HG03575 (cell line): ENCODE measurements at regions not wholly inside any gene's neighbourhood (a gene's known extent, or its start where the extent isn't known, plus 50 kb on each side); places are given as distances from the start of the nearest gene placed in this dataset.

Experiments used
- ATAC-seq: cut with Tn5 transposase; IDR thresholded peaks from one replicate; pipeline ENCODE4 v1.9.1; 2021; ENCODE audit not compliant: unreplicated experiment, insufficient number of reproducible peaks, low FRiP score; ENCODE audit errors: extremely low read depth

GRCh38 chr15:47542312-47542989 lies 174.9 kb upstream of the SEMA6D start:
- no peak for ATAC-seq

GRCh38 chr15:47548231-47548630 lies 169.1 kb upstream of the SEMA6D start:
- ATAC-seq = no peak

DNA sequence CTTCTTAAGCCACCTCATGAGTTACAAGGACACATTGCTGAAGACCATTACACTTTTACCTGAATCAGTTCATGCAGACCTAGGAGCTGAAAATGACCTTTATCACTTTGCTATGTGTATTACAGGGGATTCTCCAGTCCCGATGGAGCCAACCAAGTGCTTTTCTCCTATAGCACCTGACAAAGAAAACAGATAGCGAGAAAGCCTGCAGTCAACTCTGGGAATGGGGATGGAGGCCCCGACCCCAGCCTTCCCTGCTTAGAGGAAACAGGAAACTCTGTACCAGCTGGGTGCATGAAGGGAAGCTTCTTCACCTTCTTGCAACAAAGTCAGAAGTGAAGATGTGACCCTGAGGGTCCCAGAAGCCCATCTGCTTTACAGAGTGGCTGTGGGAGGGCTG lies 168.3 kb upstream of the SEMA6D start:
- ATAC-seq = no peak

GRCh38 chr15:47551079-47551478 lies 166.2 kb upstream of the SEMA6D start:
- ATAC-seq = no peak

DNA sequence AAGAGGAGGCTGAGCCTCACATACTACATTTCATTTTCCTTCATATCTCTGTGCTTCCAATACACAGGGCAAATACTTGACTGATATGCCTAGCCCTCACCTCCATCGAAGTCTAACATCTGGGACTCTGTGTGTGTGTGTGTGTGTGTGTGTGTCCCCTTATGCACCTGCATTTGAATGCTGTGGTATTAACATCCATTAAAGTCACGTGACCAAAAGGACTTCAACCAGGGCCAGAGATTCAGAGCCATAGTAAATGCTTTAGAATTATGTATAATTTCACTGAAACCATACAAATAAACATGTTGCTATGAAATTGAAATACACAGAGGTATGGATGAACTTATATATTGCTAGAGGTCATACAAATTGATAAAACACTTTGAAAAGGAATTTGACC lies 165.8 kb upstream of the SEMA6D start:
- no peak for ATAC-seq

DNA sequence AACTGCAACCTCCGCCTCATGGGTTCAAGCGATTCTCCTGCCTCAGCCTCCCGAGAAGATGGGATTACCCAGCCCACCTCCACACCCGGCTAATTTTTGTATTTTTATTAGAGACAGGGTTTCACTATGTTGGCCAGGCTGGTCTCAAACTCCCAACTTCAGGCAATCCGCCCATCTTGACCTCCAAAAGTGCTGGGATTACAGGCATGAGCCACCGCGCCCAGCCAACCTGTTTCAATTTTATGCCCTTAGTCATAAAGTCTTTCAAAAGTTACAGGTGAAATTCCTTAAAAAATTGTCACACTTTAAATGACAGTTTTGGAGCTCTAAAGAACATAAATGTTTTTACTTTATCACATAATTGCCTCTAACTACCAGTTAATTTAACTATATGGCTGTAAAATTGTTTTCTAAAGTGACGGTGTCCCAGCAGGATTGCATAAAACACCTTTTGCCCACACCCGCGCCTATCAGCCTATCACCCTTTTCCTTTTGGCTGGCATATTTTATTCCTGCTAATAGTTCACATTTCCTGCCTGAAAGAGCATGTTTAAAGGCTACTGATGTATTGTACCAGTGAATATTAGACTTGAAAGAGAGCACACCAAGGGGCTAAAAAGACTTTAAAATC lies 164.2 kb upstream of the SEMA6D start:
- no peak for ATAC-seq

- no peak for ATAC-seq
These were observed 163.4 kb upstream of the SEMA6D start for GRCh38 chr15:47553947-47554346.

GRCh38 chr15:47561102-47561501 lies 156.2 kb upstream of the SEMA6D start:
- ATAC-seq = no peak

DNA sequence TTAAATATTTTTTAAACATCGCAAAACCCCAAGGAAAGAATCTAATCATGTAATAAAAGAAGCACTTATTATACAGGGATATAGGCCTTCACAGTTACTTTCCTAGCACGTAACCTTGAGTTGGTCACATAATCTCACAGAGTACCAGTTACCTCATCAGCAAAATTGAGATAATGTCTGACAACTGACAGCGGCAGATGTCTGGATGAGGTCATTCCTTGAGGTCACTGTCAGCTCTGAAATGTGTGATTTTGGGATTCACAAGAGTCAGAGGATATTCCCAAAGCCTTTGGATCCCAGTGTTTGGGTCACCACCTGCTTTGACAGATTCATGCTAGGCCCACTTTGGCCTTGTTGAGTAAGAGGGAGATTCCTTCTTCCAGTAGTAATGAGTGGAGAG lies 151.4 kb upstream of the SEMA6D start:
- no peak for ATAC-seq

- ATAC-seq = no peak
These were observed 150.7 kb upstream of the SEMA6D start for GRCh38 chr15:47566610-47567009.

GRCh38 chr15:47568030-47568429 lies 149.3 kb upstream of the SEMA6D start:
- ATAC-seq = no peak

GRCh38 chr15:47570044-47570443 lies 147.3 kb upstream of the SEMA6D start:
- no peak for ATAC-seq

DNA sequence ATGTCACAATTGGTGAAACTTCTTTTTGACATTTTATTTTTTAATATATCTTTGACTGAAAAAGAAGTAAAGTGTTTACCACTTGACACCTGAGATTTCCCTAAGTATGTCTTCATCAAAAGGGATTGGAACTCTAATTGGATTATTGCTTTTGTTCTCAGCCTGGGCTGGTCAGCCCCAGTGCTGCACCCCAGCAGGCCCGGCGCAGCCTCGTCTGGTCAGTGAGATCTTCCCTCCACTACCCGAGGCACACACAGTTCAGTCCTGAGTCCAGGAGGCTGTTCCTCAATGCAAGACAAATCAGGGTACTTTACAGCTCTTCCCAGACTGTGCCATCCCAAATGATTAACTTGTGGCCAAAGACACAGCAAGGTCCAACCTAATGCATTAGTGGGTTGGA lies 146.9 kb upstream of the SEMA6D start:
- ATAC-seq = no peak

GRCh38 chr15:47570881-47571640 lies 146.2 kb upstream of the SEMA6D start:
- ATAC-seq = no peak

GRCh38 chr15:47573673-47574072 lies 143.6 kb upstream of the SEMA6D start:
- ATAC-seq = no peak

DNA sequence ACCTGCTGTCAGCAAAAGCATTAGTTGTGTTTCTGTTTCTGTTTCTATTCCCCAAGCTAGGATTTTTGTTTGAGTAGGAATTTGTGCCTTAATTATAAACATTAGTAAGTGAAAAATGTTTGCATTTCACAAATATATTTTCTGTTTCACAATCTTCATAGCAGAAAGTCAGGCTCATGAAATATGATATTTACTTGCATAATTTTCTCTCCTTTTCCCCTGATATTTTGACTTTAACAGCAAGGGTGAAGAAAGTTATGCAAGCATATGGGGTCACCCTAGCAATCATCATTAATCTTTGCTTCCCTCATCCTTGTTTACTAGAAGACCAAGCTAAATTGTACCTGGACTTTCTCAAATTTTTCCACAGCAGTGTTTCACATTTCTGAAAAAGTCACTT lies 140.3 kb upstream of the SEMA6D start:
- no peak for ATAC-seq

DNA sequence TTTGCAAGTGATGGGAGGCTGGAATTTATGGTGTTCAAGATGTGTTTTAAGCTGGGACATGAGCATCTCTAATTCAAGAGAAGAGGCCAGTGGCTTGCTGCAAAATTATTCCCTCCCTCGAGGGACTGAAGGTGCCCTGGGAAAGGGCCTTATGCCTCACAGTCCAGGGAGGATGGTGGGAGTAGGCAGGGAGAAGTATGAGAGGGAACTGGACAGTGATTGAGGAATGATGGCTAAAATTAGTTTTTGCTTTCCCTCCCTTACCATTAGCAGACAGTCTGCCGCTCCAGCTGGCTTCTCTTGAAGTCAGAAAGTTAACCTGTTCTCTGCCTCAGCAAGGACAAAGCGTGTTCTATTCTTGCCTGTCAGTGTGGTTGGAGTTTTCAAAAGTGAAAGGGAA lies 139.8 kb upstream of the SEMA6D start:
- no peak for ATAC-seq

DNA sequence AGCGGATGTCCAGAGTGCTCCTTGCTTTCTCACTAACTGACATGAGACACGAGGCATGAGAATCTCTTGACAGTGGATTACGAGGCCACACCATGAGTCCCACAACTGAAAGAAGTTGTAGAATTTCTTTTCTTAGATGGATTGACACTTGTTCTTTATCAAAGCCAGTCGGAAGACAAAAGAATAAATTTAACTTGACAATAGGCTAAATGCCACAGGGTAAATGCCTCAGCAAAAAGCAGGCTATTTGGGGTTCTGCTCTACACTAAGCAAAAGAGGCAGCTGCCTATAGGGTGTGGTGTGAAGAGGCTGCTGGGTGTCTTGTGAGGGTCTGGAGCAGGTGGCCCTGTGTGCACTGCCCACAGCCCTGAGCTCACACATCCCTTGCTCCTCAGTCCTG lies 135.1 kb upstream of the SEMA6D start:
- ATAC-seq = no peak

- ATAC-seq = no peak
These were observed 133.0 kb upstream of the SEMA6D start for GRCh38 chr15:47584316-47584715.

DNA sequence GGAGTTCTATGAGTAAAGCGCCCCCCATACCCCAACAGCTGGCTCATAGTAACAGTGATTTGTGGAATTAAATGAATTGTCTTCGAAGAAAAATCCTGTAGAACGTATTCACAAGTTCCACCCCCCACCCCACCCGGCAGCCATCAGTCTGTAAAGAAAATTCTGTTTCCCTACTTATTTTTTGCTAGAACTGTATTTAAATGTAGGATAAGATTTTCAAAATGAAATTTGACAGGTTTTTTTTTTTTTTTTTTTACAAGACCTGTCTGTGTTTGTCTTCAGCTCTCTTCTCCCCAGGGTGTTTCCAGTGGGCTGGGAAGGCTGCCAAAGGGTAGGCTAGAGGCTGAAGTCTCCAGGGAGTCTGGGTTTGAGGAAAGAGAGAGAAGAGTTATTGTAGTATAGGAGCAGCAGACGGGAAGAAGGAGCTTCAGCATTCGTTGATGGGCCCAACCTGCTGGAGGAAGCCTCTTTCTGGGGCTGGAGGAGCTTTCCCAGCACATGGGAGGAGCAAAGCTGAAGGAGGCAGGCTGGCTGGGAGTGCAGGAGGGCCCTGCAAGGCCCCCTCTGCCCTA lies 130.6 kb upstream of the SEMA6D start:
- no peak for ATAC-seq
